Endothelial cell of umbilical vein (primary cell): ENCODE measurements at regions not wholly inside any gene's neighbourhood (a gene's known extent, or its start where the extent isn't known, plus 50 kb on each side); places are given as distances from the start of the nearest gene placed in this dataset.

Experiments
- BruUV-seq: library from RNA; stranded (reverse); fragments of 400-500 nt; replicated peaks from 2 replicates; lab custom pipeline; 2021; lab: Mats Ljungman, UMichigan
- CTCF ChIA-PET: fragments of 300-600, 350-600 bp; sonication (Branson Sonifier 250); formaldehyde crosslinking; loops from one replicate; lab custom pipeline; 2021; ENCODE audit warnings: antibody characterized with exemption, inconsistent platforms; lab: Charles Lee
- POLR2A ChIA-PET: fragments of 300-600, 350-600 bp; sonication (Branson Sonifier 250); formaldehyde crosslinking; loops from one replicate; lab custom pipeline; 2021; ENCODE audit warnings: antibody characterized with exemption, inconsistent platforms; lab: Charles Lee
- DNase-seq: peaks from one replicate; pipeline ENCODE4 v3.0.0-alpha.2; 2011; ENCODE audit warnings: low read depth, low spot score
- FAIRE-seq: peaks from 2 replicates; lab custom pipeline; 2011; peaks lifted over from hg19 to GRCh38; lab: Jason Lieb, UNC
- H2AFZ ChIP-seq: 2 replicates; pipeline ENCODE4 v1.6.0; 2012; ENCODE audit warnings: low read depth, low read length, control low read depth, inconsistent platforms
- H3K27ac ChIP-seq: 2 replicates; pipeline ENCODE4 v1.5.1; 2011; ENCODE audit warnings: low read depth, mild to moderate bottlenecking, control low read depth, low read length, moderate library complexity; ENCODE audit not compliant: insufficient read depth
- H3K27me3 ChIP-seq, 2 experiments: 2 replicates each; pipeline versions ENCODE4 v1.6.0 to v1.6.1; 2011; ENCODE audit warnings: low read length in 2 of 2, mixed read lengths in 1 of 2; ENCODE audit not compliant: control insufficient read depth in 2 of 2, insufficient read depth in 2 of 2
- H3K36me3 ChIP-seq, 2 experiments: 2 replicates in 1 of 2; 3 replicates in 1 of 2; pipeline ENCODE4 v1.5.1; 2011; ENCODE audit warnings: low read length in 2 of 2, mild to moderate bottlenecking in 1 of 2, moderate library complexity in 1 of 2; ENCODE audit not compliant: control insufficient read depth in 2 of 2, insufficient read depth in 2 of 2; ENCODE audit errors: extremely low read depth in 1 of 2
- H3K4me1 ChIP-seq: 3 replicates; pipeline ENCODE4 v1.5.1; 2011; ENCODE audit warnings: mild to moderate bottlenecking, low read length; ENCODE audit not compliant: control insufficient read depth, insufficient read depth; ENCODE audit errors: extremely low read depth
- H3K4me2 ChIP-seq: 2 replicates; pipeline ENCODE4 v1.6.1; 2011; ENCODE audit warnings: low read length, control low read depth, mixed read lengths; ENCODE audit not compliant: insufficient read depth
- H3K4me3 ChIP-seq, 3 experiments: fragments of 200-600 bp in 1 of 3; sonication (generic), shearing (Covaris generic) in 1 of 3; replicated peaks in 1 of 3; 2 replicates each; pipeline ENCODE4 v1.5.1; 2011 to 2016; ENCODE audit warnings: control low read depth in 3 of 3, low read length in 3 of 3, mild to moderate bottlenecking in 2 of 3, inconsistent platforms in 1 of 3, low read depth in 1 of 3, moderate library complexity in 1 of 3; ENCODE audit not compliant: insufficient read depth in 1 of 3
- H3K79me2 ChIP-seq: 2 replicates; pipeline ENCODE4 v1.6.0; 2012; ENCODE audit warnings: low read length, inconsistent platforms; ENCODE audit not compliant: control insufficient read depth, insufficient read depth
- H3K9ac ChIP-seq: replicated peaks from 2 replicates; pipeline ENCODE3; 2011; ENCODE audit warnings: low read length, control low read depth; ENCODE audit not compliant: insufficient read depth; ENCODE audit errors: extremely low read depth
- H3K9me1 ChIP-seq: replicated peaks from 3 replicates; pipeline ENCODE4 v1.6.0; 2011; ENCODE audit warnings: mild to moderate bottlenecking, low read length; ENCODE audit not compliant: control insufficient read depth, insufficient read depth; ENCODE audit errors: extremely low read depth
- H3K9me3 ChIP-seq: replicated peaks from 2 replicates; pipeline ENCODE4 v1.5.1; 2012; ENCODE audit warnings: low read length, inconsistent platforms; ENCODE audit not compliant: control insufficient read depth, insufficient read depth
- H4K20me1 ChIP-seq: replicated peaks from 2 replicates; pipeline ENCODE3; 2011; ENCODE audit warnings: mild to moderate bottlenecking, low read length; ENCODE audit not compliant: control insufficient read depth, insufficient read depth; ENCODE audit errors: extremely low read depth
- CTCF ChIP-seq, 2 donors: IDR thresholded peaks; 1 replicate in 1 of 2; 2 replicates in 1 of 2; pipeline ENCODE4 v1.5.1; 2011; ENCODE audit warnings: low read length in 2 of 2, mild to moderate bottlenecking in 2 of 2, moderate library complexity in 2 of 2, control low read depth in 1 of 2, inconsistent platforms in 1 of 2, low read depth in 1 of 2; ENCODE audit not compliant: insufficient read depth in 1 of 2; ENCODE audit errors: extremely low read depth in 1 of 2
- EZH2 ChIP-seq: IDR thresholded peaks from 2 replicates; pipeline ENCODE4 v1.6.1; 2012; ENCODE audit warnings: borderline replicate concordance, low read depth, mild to moderate bottlenecking, moderate library complexity, low read length, inconsistent platforms; ENCODE audit not compliant: severe bottlenecking
- FOS ChIP-seq: IDR thresholded peaks from 2 replicates; pipeline ENCODE4 v1.6.1; 2011; ENCODE audit warnings: mild to moderate bottlenecking, low read length, moderate library complexity, borderline replicate concordance; ENCODE audit not compliant: insufficient read depth
- GATA2 ChIP-seq: IDR thresholded peaks from 2 replicates; pipeline ENCODE4 v1.7.0; 2011; ENCODE audit warnings: low read depth, mild to moderate bottlenecking, moderate library complexity, mixed read lengths, low read length; ENCODE audit not compliant: insufficient read length, insufficient read depth
- JUN ChIP-seq: IDR thresholded peaks from 2 replicates; pipeline ENCODE4 v1.6.1; 2011; ENCODE audit warnings: borderline replicate concordance, low read depth; ENCODE audit not compliant: insufficient read length, insufficient read depth
- MAX ChIP-seq: IDR thresholded peaks from 2 replicates; pipeline ENCODE4 v1.6.1; 2011; ENCODE audit not compliant: insufficient read depth, insufficient read length
- MYC ChIP-seq: IDR thresholded peaks from one replicate; pipeline ENCODE4 v1.6.1; 2011; ENCODE audit warnings: mild to moderate bottlenecking, low read depth, low read length
- POLR2A ChIP-seq: IDR thresholded peaks from 2 replicates; pipeline ENCODE4 v1.6.1; 2012; ENCODE audit warnings: low read depth, mild to moderate bottlenecking, control low read depth, low read length
- POLR2AphosphoS5 ChIP-seq: IDR thresholded peaks from 2 replicates; pipeline ENCODE4 v1.6.1; 2012; ENCODE audit warnings: low read depth, mild to moderate bottlenecking, control low read depth, low read length, moderate library complexity; ENCODE audit not compliant: insufficient read depth
- dilution Hi-C: fragments of 300-500 bp; cut with MboI; formaldehyde crosslinking; loops from one replicate; pipeline ENCODE4 v1.15.0; 2019; ENCODE audit warnings: low sequenced_read_pairs; ENCODE audit not compliant: extremely low pct_ligation_motif_present
- intact Hi-C: fragments of 100-400 bp; cut with micrococcal nuclease; formaldehyde crosslinking; loops from one replicate; pipeline ENCODE4 v1.10.0; 2022

- H2AFZ ChIP-seq, result no peak overlapping the region
- no peaks in the 10 kb centered on the region for H3K4me1 ChIP-seq
- H3K9me1 ChIP-seq, result no peaks in the 10 kb centered on the region
- H3K27ac ChIP-seq, result no peak overlapping the region
- ChIA-PET CTCF (no interaction called here), POLR2A (no interaction called here)
- no peak overlapping the region for H3K4me2 ChIP-seq
- DNase-seq (no peak), FAIRE-seq (no peak)
- no peak for TF ChIP-seq POLR2AphosphoS5
- no peak for TF ChIP-seq MYC
- no peak for TF ChIP-seq GATA2
- TF ChIP-seq EZH2, result no peak
- no peak for TF ChIP-seq FOS
- no peak for TF ChIP-seq CTCF (IDR thresholded peaks at IDR 0.05; ENCODE audit: extremely low read depth in 1 of 2, insufficient read depth in 1 of 2, low read depth in 1 of 2, low read length in 2 of 2)
- no peak for TF ChIP-seq MAX
- no peak for TF ChIP-seq POLR2A
- no peak for TF ChIP-seq JUN
- H3K9ac ChIP-seq, result no peak overlapping the region
- H3K36me3 ChIP-seq, result no peaks in the 10 kb centered on the region
- dilution Hi-C loops, result no loop called here
- no peak overlapping the region for H3K4me3 ChIP-seq
- BruUV-seq, result no TSS peak
- no peaks in the 10 kb centered on the region for H3K79me2 ChIP-seq
- H3K9me3 ChIP-seq, result peaks cover 4% of the 10 kb centered on the region
- H3K27me3 ChIP-seq, result no peaks in the 10 kb centered on the region
- intact Hi-C loops, result no loop called here
- no peaks in the 10 kb centered on the region for H4K20me1 ChIP-seq
Observed at GRCh38 chr21:40931197-40931596, 84.2 kb upstream of the DSCAM start.
